Fibroblast of skin of scalp (primary cell): ENCODE measurements at regions not wholly inside any gene's neighbourhood (a gene's known extent, or its start where the extent isn't known, plus 50 kb on each side); places are given as distances from the start of the nearest gene placed in this dataset.

Experiments used
- DNase-seq: peaks from one replicate; pipeline ENCODE4 v3.0.0-alpha.2; 2013

GRCh38 chr9:11001546-11001945 lies 388.7 kb upstream of the PTPRD start:
- DNase-seq, result no peak

- DNase-seq, result no peak
Measured at GRCh38 chr9:11002705-11003104, 389.9 kb upstream of the PTPRD start.

DNA sequence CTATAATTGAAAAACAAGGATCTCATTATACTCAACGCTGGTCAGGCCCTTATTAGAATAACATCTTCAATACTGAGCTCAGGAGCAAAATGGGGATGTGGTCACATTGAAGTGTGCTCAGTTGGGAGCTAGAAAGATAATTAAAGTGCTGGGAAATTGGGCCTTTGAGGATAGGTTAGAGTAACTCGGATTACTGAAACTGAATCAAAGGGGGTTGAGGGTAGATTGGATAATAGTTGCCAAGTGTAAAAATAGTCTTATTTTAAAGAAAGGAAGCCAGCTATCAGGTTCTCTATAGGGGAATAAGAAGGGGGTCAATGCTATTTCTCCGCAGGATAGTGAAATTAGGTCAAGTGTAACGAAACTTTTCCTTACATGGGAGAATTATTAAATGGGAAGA lies 391.0 kb upstream of the PTPRD start:
- DNase-seq, result no peak

GRCh38 chr9:11011696-11012095 lies 398.9 kb upstream of the PTPRD start:
- DNase-seq, result no peak

DNA sequence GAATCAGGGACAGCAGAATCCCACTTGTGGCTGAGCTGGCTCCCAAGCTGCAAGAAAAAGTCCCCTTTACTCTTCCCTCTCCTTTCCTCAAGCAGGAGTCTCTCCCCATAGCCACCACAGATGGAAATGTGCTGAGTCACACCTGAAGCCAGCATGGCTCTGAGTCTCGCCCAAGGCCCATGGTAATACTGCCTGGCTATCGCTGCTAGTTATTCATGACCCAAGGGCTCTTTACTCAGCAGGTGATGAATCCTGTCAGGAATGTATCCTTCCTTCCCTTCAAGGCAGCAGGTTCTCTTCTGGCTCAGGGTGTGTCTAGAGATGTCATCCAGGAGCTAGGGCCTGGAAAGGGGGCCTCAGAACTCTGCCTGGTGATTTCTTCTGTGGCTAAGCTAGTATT lies 403.3 kb upstream of the PTPRD start:
- no peak for DNase-seq

GRCh38 chr9:11023201-11023600 lies 410.4 kb upstream of the PTPRD start:
- DNase-seq, result no peak

- no peak for DNase-seq
Measured at GRCh38 chr9:11025775-11026174, 413.0 kb upstream of the PTPRD start.

GRCh38 chr9:11038366-11038765 lies 425.6 kb upstream of the PTPRD start:
- no peak for DNase-seq

- peak; percentile 0 for DNase-seq
Measured at GRCh38 chr9:11039006-11039405, 426.2 kb upstream of the PTPRD start.

DNA sequence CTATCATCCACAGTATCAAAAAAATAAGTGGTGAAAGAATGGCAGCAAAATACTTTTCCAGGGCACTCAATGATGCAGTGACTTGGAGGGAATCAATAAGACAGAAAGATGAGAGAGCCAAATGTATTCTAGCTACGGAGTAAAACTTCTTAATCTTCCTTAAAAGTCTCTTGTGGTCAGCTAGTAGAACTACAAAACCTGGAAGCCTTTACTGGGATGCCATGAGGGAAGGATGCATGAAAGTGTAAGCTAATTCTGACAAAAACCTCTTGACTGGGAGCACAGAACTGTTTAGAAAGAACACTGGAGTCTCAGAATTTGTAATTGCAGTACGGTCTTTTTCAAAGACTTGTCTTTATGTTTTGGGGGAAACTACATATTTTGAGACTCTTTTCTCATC lies 432.8 kb upstream of the PTPRD start:
- no peak for DNase-seq

- DNase-seq, result no peak
Measured at GRCh38 chr9:11063263-11063662, 450.5 kb upstream of the PTPRD start.

- DNase-seq, result no peak
Measured at GRCh38 chr9:11064909-11065308, 452.1 kb upstream of the PTPRD start.

- DNase-seq, result no peak
Measured at GRCh38 chr9:11072176-11072575, 459.4 kb upstream of the PTPRD start.

DNA sequence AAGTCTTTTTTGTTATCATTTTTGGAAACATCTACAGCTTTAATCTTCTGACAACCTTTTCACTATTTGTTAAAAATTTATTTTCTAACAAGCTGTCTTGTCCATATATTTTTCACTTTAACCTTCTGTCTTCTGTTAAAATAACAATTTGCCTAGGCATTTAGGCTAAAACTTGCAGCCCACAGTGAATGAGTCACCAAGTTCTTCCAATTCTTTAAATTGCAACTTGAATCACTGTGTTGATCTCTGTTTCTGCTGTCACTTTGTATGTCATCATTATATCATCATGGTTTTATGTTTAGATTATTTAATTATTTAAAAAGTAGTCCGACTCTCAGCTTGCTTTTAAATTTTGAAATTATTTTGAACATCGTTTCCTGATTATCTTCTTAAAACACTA lies 473.8 kb upstream of the PTPRD start:
- peak; percentile 78 for DNase-seq

DNA sequence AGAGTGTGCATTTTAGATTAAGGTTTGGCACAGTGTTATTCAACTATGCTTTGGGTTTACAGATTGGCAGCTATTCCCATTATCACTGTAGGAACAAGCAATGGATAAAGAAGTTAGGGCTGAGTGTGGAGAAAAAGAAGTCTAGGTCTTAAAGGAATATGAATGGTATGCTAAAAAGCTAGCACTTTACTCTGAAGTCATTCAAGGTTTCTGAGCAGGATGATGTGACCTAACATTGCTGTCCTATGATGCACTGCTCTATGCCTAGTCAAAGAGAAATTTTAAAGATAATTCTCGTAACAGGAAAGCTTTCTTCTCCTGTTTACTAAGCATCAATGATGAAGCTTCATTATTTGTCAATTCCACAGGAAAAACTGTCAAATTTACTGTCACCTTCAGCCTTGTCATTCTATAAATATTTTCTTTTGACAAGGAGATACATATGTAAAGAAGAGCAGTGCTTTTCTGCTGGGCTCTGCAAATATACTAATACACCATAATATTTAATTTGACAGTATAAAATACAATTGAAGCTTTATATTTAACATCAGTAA lies 476.1 kb upstream of the PTPRD start:
- peak; percentile 21 for DNase-seq

- DNase-seq, result no peak
Measured at GRCh38 chr9:11092974-11093373, 480.2 kb upstream of the PTPRD start.

- no peak for DNase-seq
Measured at GRCh38 chr9:11097020-11097419, 484.2 kb upstream of the PTPRD start.

GRCh38 chr9:11103525-11103924 lies 490.7 kb upstream of the PTPRD start:
- DNase-seq, result no peak

- DNase-seq, result no peak
Measured at GRCh38 chr9:11107196-11107595, 494.4 kb upstream of the PTPRD start.

GRCh38 chr9:11128156-11128555 lies 515.4 kb upstream of the PTPRD start:
- DNase-seq, result no peak

DNA sequence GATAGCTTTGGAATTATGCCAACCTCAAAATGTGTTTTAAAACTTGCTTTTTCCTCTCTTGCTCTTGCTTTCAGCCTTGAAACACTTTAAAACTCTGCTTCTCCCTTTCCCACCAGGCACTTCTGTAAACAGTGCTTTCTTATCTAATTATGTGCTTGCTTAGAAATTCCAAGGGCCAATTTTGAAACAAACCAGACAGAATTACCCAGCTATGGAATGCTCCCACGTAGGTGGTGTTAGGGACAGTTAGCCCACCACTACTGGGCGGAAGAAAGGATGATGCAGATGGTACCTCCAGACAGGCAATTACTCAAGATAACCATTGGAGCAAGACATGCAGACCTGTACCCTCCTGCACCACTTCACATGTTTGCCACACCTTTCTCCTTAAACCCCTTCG lies 523.0 kb upstream of the PTPRD start:
- no peak for DNase-seq

DNA sequence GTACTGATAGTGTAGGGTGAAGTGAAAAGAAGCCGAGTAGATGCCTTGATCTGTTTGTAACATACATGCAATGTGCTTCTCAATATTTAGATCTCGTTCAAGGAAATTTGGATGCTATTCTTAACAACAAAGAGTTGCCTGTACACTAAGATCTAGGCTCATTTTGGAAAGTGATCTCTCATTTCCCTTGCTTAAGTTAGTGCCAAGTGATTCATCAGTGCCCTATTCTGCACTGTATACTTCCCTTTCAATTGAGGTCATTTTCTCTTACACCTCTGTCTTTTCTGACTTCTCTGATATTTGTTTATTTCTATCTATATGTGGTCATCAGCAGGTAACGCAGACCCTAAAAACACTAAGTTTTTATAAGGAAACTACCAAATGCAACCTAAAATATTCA lies 528.6 kb upstream of the PTPRD start:
- no peak for DNase-seq

DNA sequence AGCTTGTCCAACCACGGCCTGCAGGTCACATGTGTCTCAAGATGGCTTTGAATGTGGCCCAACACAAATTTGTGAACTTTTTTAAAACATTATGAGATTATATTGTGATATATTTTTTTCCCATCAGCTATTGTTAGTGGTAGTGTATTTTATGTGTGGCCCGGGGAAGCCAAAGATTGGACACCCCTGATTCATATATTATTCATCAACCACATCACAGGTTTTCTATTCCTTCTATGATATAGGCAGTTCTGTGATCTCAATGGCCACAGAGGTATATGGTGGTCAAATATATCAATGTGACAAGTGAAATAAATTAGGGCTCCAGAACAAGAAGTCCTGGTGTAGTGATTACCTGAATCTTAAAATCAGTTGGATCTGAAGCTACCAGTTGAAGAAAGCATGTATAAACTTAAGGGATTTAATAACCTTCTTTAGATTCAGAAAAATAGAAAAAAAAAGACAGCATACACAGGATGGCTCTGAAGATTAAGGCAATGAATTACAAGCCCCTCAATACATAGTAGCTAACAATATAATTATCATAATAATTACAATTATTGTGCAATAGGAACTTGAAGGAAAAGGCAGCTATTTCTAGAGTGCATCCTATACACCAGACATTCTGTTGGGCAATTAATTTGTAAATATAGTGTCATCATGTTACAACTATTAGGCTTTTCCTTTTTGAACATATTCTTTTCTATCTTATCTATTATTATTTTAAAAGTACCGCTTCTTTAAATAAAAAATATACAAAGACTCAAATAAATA lies 530.4 kb upstream of the PTPRD start:
- no peak for DNase-seq

GRCh38 chr9:11144746-11145145 lies 531.9 kb upstream of the PTPRD start:
- DNase-seq, result no peak

DNA sequence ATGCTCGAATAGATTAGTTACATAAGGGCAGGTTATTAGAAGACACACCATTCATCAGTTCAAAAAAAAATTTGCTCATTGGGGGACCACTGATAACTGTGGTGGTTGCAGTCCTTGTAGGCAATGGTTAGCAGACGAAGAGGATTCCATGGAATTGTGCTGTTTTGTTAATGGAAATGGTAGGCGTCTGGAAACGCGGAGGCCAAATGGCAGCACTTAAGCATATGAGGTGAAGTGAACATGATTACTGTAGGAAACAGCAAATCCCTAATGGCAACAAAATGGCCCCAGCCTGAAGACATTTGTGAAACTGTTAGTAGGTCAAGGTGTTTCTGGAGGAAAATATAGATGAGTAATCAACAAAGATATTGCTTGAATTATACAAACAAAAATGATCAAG lies 535.4 kb upstream of the PTPRD start:
- no peak for DNase-seq
